Activated naive CD4-positive, alpha-beta T cell (primary cell): ENCODE measurements at regions not wholly inside any gene's neighbourhood (a gene's known extent, or its start where the extent isn't known, plus 50 kb on each side); places are given as distances from the start of the nearest gene placed in this dataset.

Experiments
- DNase-seq, 4 experiments: peaks; one replicate each; lab custom pipeline; 2025; lab: John Stamatoyannopoulos, UW

DNA sequence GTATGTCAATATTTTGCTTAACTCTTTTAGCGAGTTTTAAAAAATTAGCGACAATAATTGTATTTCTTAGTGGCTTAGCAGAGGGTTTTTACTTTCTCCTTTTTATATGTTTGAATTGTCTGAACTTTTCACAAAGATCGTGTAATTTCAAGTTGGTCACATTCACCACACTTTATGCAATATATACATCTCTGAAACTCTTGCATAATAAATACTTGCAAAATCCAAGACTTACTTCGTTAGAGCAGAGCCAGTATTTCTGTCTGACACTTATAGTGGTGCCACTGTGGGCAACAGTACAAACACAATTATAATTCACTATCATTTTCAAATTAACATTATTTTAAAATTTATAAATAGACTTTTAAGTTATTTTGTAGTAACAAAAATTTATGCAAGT, 62.0 kb downstream of the SUCNR1 start:
- no peak for DNase-seq

DNA sequence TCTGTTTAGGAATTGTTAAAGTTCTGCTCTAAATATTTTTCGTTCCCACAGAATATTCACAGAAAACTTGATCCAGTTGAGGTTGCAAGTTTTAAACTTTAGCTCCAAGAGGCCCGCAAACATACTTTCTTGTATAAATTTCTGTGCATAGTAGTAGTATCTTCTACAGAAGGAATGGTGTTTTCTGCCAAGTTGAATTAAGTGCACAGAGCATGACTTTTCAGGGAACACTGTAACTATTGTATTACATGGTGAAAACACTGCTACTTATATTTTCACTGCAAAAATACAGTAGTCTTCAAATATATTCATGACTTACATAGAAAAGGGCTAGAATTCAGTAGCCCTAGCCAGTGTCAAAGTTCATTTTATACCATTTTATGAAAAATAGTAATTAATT, 67.0 kb downstream of the SUCNR1 start:
- no peak for DNase-seq

DNA sequence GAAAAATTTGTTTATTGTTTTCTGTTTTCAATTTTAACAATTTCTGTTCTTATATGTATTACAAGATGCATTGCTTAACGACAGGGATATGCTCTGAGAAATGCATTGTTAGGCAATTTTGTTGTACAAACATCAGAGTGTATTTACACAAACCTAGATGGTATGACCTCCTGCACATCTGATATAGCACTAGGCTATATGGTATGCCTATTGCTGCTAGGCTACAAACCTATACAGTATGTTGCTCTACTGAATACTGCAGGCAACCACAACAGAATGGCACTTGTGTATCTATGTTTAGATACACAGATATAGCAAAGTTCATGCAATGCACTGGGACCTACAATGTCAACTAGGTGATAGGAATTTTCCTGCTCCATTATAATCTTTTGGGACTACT, 70.1 kb downstream of the SUCNR1 start:
- no peak for DNase-seq

DNA sequence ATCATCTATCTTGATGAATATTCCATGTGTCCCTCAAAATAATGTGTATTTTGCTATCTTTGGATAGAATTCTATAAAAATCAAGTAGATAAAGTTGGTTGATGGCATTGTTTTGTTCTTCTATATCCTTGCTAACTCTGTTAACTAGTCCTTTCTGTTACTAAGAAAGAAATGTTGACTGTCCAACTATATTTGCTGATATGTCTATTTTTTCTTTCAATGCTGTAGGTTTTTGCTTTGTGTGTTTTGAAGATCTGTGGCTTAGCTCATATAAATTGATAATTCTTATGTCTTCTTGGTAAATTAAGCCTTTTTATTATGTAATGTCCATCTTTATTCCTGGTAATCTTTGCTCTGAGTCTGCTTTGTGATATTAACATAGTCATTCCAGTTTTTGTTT, 70.9 kb downstream of the SUCNR1 start:
- DNase-seq: no peak

DNA sequence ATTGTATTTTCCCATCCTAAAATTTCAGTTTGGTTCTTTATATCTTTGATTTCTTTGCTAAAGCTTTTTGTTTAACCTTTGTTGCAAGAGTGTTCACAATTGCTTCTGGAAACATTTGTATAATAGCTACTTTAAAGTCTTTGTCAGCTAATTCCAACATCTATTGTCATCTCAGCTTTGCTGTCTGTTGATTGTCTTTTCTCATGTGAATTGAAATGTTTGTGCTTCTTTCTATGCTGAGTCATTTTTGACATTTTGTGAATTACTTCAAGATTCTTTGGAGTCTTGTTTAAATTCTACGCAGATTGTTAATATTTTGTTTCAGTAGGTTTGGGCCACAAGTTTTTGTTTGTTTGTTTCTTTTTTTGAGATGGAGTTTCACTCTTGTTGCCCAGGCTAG, 73.2 kb downstream of the SUCNR1 start:
- no peak for DNase-seq

DNA sequence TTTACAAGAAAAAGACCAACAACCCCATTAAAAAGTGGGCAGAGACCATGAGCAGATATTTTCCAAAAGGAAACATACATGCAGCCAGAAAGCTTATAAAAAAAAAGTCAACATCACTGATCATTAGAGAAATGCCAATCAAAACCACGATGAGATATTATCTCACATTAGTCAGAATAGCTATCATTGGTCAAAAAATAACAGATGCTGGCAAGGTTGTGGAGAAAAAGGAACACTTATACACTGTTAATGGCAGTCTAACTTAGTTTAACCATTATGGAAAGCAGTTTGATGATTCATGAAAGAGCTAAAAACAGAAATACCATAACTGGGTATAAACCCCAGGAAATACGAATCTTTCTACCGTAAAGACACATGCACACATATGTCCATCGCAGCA, 76.3 kb downstream of the SUCNR1 start:
- DNase-seq: no peak

DNA sequence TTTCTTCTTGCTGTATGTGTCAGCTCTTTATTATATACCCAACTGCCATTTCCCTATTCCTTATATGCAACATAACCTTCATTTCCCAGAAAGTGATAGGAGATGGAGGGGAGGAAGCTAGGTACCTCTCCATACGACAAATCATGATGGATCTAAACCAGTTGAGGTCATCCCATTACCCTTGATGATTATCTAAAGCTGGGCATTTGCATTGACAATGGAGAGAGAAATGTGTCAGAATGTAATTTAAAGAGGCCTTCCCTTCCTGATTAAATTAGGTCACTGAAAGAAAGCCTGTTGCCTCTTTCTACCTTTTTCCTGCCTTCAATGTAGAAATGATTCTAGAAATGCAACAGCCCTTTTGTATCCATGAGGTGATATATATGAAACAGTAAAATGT, 81.9 kb downstream of the SUCNR1 start:
- DNase-seq: no peak

DNA sequence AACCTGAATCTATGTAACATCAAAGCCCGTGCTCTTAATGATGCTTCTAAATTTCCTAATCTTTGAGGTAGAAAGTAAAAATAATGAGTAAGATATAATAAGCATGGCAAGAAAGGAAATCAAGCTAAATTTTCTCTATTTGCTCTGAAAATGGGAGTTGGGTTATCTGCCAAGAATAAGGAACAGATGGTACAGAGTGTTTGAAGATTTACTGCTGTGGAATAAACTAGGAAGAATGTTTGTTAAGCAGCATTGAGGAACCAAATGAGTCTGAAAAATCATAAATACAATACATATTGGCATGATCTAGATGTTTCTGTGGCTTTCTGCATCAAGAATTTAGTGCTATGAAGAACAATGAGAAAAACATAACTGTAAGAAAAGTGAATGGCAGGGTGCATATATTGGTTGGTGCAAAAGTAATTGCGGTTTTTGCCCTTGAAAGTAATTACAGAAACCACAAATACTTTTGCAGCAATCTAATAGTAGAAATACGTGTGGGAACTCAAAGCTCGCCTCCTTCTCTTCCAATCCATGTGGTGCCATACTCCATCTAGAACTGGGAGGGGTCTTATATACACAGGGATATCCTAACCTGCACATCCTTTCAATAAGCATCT, 87.6 kb downstream of the SUCNR1 start:
- no peak for DNase-seq

DNA sequence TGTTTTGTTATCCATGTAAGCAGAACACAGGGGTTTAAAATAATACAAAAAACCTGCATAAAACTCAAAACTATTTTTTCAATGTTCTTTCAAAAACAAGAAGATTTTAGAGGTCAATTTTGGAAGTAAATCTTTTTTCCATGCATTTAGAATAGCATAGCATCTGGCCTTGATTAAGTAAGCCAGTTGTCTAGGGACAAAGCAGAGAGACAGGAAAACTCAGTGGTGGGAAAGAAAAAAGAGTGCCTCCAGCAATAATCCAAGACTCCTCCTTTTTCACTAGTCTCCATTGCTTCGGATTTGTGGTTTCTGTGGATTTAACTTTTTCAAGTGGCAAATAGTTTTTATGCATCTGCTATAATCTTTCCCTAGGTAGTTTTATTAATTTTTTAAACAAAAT, 88.9 kb downstream of the SUCNR1 start:
- no peak for DNase-seq

DNA sequence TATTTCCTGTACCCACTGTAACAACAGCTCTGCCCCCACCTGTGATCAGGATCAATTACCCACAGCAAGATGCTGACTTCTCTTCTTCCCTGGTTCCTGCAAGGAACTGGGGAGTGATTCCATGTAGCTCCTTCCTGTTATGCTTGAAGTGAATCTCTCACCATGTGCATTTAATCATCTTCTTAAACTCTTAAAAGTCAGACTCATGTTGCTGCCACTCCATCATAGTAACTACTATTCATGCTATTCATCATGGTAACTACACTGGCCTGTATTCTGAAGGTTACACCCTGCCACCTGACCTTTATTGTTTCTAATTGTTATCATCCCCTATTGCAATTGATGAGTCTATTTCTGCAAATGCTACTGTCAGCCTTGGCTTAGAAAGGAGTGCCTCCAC, 89.5 kb downstream of the SUCNR1 start:
- no peak for DNase-seq

DNA sequence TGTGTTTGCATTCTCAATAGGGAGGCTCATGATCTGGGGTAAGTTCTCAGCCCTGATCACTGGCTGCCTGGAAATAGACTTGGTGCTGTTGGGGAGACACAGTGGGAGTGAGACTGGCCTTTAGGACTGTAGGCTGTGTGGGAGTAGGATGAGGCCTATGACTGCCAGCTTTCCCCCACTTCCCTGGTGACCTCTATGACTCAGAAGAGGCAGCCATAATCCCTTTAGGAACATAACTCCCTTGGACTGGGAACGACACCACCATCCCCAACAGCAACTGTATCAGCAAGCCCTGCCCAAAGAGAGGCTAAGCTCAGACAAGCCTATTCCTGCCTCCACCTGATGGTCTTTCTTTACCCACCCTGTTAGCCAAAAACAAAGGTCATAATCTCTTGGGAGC, 91.3 kb downstream of the SUCNR1 start:
- DNase-seq: no peak

DNA sequence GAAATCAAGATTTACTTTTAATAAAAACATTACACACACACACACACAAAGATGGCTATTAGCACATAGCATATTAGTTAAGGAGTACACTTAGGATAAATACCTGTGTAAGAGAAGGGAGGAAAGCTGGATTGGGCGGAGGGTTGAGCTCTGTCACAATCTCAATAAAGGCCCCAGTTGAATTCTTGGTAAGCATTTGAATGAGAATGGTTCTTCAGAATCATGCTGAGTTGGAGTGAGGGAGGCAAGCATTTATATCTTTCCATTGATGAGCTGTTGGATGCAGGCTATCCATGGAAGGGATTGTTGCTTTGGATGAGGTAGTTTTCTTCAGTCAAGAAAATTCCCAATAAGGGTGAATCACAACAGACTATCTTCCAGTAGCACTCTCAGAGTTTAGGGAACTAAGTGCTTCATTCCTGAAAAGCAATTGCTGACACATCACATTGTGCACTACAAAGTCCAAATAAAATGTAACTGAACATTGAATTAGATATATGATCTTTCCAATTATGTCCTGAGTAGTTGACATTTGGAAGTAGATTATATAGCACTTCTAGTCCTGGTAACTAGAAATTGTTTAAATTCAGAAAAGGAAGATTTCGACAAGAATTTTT, 95.7 kb downstream of the SUCNR1 start:
- no peak for DNase-seq

DNA sequence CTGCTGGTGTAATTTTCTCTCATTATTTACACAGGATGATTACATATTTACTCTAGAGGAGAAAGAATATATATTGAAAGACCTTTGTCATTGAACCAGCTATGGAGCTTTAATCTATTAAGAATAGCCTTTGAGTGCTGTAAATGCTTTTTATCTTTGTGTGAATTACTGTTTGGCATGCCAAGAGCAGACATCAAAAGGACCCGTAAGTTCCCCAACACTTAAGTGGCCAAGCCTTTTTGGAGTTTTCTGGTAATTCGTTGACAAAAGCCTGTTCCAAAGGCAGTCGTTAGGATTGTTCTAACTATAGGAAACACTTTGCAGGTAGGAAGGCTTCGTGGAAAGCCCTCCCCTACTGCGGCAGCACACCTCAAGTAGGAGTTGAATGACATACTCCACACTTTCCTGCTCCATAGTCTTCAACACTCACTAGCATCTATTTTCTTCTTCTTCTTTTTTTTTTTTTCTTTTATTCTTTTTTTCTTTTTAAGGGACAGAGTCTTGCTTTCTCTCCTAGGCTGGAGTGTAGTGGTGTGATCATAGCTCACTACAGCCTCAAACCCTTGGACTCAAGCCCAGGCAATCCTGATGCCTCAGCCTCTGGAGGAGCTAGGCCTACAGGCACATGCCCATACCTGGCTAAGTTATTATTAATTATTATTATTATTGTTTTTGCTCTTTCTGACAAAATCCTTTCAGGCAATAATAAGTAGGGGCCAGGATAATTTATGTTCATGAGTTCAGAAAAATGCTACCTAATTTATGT, 98.6 kb downstream of the SUCNR1 start:
- no peak for DNase-seq

DNA sequence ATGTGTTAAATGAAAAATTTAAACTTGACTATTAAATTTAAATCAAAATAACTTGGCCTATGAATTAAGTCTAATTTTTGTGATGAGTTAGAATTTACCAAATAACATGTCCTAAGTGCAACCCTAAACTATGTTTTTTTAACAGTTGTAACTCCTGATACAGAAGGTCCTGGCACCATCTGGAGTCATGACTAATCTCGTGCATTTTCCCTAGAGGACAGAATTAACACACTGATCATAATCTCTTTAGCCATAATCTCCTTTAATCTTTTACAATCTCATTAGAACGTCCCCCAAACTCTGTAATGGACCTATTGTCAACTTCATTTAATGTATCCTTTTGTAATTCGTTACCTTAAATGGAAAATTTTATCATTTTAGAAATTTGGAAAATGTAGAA, 100.6 kb downstream of the SUCNR1 start:
- DNase-seq: no peak

DNA sequence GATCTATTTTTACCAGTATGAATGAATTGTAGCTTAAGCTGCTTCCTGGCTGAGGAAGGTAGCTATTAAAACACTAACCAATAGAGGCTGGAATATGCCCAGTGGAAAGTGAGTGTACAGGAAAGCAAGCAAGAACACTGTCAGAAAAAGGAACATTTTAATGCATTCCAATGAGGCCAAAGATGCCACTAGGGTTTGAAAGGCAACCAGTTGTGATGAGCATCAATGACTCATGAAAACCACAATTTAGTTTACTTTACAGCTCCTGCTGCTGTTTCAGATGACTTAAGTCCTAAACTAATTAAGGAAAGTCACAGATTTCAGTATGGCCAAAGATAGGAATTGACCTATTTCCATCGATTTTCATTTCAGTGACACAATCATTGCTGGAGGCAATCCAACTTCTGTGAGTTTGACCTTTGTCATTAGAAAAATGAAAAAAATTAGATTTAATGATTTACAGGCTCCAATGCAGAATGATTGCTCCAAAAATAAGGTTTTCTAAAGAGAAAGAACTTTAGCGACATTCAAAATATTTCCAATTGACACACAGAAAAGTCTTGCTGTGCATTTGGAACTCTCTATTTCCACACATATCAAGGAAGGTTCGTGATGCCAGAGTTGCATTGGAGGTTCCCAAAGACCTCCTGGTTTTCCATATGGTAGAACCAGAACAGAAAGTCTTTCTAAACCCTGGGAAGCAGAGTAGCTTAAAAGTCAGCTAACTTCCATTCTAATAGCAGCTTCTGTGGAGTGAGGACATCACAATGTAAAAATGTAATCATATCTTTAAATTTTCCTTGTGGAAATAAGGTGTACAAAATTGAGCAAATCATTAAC, 103.0 kb downstream of the SUCNR1 start:
- no peak for DNase-seq

DNA sequence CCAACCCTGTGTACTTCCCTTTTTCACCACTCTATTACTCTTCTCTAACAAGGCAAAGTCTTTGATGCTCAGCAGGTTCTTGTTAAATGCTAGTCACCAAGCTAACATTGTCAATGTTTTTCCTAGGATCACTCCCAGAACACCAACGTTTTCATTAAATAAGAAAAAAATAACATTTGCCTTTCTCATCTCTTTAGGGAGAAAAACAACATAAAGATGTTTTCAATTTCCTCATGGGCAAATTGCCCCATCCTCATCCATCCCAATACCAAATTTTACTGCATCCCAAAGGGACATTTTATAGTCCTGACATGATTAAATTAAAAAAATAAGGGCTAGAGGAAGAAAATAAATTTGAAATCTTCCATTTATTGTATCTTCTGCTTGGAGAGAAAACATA, 106.5 kb downstream of the SUCNR1 start:
- no peak for DNase-seq

DNA sequence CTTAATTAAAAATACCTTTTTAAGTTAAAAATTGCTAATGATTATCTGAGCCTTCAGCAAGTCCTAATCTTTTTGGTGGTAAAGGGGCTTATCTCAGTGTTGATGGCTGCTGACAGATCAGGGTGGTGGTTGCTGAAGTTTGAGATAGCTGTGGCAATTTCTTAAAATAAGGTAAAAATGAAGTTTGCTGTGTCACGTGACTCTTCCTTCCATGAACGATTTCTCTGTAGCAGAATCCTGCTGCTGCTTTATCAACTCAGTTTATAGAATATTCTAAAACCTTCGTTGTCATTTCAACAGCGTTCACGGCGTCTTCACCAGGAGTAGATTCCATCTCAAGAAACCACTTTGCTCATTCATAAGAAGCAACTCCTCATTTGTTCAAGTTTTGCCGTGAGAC, 110.1 kb downstream of the SUCNR1 start:
- DNase-seq: no peak

DNA sequence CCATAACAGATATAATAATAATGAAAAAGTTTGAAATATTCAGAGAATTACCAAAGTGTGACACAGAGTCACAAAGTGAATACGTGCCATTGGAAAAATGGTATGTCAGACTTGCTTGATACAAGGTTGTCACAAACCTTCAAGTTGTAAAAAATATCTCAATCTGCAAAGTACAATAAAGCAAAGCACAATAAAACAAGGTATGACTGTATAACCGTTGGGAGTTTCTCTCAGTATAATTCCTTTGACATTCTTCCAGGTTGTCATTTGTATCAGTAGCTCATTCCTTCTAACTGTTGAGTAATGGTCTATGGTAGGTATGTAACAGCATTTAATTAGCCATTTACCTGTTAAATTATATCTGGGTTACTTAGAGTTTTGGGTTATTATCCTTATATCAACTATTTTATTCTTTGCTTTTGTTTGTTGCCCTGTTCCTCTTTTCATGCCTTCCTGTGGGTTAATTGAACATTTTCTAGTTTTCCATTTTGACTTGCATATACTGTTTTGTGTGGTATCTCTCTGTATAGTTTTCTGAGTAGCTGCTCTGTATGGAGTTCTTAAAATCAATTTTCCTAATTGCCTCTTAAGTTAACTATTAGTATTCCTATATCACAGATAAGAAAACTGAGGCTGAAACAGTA, 112.5 kb downstream of the SUCNR1 start:
- DNase-seq: no peak

DNA sequence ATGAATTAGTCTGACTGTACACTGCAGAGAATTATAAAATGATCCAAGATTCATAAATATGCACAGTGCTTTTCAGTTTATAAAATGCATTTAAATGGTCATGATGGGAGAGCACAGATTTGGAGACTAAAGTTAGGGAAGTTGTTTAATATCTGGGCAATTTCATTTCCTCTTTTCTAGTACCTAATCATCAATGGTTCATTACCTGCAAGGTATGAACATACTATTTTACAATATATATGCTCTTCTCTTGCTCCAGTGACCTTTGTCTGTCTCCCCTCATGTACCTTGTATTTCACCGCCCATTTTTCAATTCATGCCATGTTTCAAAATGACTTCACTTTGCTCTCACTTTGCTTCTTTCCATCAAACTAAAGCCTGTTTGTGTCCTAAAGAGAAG, 114.5 kb downstream of the SUCNR1 start:
- DNase-seq: no peak

DNA sequence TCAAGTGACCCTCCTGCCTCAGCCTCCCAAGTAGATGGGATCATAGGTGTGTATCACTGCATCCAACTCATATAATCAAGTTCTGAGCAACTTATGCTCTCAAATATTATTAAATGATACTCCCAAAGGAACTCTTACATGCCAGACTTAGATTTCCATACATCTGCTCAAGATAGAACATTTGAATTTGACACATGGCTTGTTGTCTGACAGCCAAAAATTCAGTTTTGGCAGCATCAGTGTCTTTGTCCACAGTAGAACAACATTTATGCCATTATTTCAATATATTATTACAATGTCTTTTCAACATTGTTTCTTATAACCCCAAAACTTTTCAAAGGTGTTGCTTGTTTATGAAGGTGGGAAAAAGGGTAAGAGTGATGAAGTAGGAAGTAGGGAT, 116.2 kb downstream of the SUCNR1 start:
- no peak for DNase-seq

DNA sequence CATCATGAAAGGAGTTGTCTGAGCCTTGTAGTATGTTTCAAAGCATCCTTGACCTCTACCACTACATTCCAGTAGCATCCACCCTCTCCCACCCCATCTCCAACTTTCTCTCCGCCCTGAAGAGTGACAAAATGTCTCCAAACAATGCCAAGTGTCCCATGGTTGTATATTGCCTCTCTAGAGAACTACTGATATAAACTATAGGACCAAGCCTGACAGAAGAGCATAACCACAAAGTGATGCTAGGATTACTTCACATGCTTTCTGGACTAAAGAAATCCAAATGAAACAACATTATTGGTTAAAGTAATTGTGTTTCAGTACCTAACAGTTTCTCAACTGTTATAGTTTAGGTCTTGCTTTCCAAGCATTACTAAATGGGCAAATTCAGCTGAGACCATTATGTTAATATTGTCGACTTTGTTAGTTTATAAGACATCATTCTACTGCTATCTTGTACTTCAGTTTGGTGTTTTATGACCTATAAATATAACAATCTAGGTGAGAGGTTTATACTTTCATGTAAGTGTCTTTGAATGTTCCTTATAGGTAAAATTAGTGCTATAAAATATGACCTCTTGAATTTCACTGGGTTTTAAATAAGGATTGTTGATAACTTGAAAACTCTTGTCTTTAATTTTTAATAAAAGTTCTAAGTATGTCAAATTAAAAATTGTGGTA, 117.4 kb downstream of the SUCNR1 start:
- no peak for DNase-seq
